GM12873 (cell line): ENCODE measurements at regions not wholly inside any gene's neighbourhood (a gene's known extent, or its start where the extent isn't known, plus 50 kb on each side); places are given as distances from the start of the nearest gene placed in this dataset.

Experiments used
- CTCF ChIP-seq: IDR thresholded peaks from 2 replicates; pipeline ENCODE4 v1.5.1; 2012; ENCODE audit warnings: low read depth, mild to moderate bottlenecking, moderate library complexity, low read length, control low read depth; ENCODE audit not compliant: insufficient read depth; ENCODE audit errors: missing control alignments

GRCh38 chr4:165715211-165715610 is 157.8 kb upstream of the TLL1 start:
- TF ChIP-seq CTCF, result no peak

- no peak for TF ChIP-seq CTCF
Measured at GRCh38 chr4:165715989-165716388, 157.0 kb upstream of the TLL1 start.

- no peak for TF ChIP-seq CTCF
Measured at GRCh38 chr4:165716472-165716871, 156.6 kb upstream of the TLL1 start.

GRCh38 chr4:165718660-165719059 is 154.4 kb upstream of the TLL1 start:
- no peak for TF ChIP-seq CTCF

- no peak for TF ChIP-seq CTCF
Measured at GRCh38 chr4:165720411-165721082, 152.5 kb upstream of the TLL1 start.

GRCh38 chr4:165721815-165722214 is 151.2 kb upstream of the TLL1 start:
- no peak for TF ChIP-seq CTCF

- no peak for TF ChIP-seq CTCF
Measured at GRCh38 chr4:165723051-165723795, 149.8 kb upstream of the TLL1 start.
